Kidney (tissue), 13 donors: ENCODE measurements at regions not wholly inside any gene's neighbourhood (a gene's known extent, or its start where the extent isn't known, plus 50 kb on each side); places are given as distances from the start of the nearest gene placed in this dataset.

ENCODE experiments used
- DNase-seq, 5 donors: peaks; one replicate each; pipeline ENCODE4 v3.0.0-alpha.2; 2013 to 2020
- FAIRE-seq: peaks from 2 replicates; lab custom pipeline; 2012; peaks lifted over from hg19 to GRCh38; lab: Jason Lieb, UNC
- H3K27ac ChIP-seq, 2 donors: one replicate each; pipeline ENCODE4 v1.7.0; 2013; ENCODE audit warnings: low read depth in 2 of 2, low read length in 2 of 2, inconsistent platforms in 1 of 2
- H3K27me3 ChIP-seq: one replicate; pipeline ENCODE4 v1.7.1; 2013; ENCODE audit warnings: low read length, inconsistent platforms; ENCODE audit not compliant: control insufficient read depth, insufficient read depth
- H3K36me3 ChIP-seq, 3 donors: one replicate each; pipeline versions ENCODE4 v1.7.0 to v1.7.1; 2013; ENCODE audit warnings: low read length in 3 of 3, control low read depth in 1 of 3, inconsistent platforms in 1 of 3; ENCODE audit not compliant: insufficient read depth in 3 of 3, control insufficient read depth in 2 of 3
- H3K4me1 ChIP-seq, 3 donors: one replicate each; pipeline versions ENCODE4 v1.7.0 to v1.7.1; 2013; ENCODE audit warnings: low read length in 3 of 3, inconsistent platforms in 1 of 3, low read depth in 1 of 3; ENCODE audit not compliant: control insufficient read depth in 2 of 3, insufficient read depth in 2 of 3
- H3K4me3 ChIP-seq, 3 donors: one replicate each; pipeline versions ENCODE4 v1.7.0 to v1.8.1; 2013; ENCODE audit warnings: low read length in 3 of 3, control low read depth in 1 of 3, inconsistent platforms in 1 of 3
- H3K9ac ChIP-seq, 3 donors: one replicate each; pipeline versions ENCODE4 v1.7.0 to v1.7.1; 2013; ENCODE audit warnings: low read length in 3 of 3, control low read depth in 1 of 3, inconsistent platforms in 1 of 3
- H3K9me3 ChIP-seq, 3 donors: one replicate each; pipeline versions ENCODE4 v1.7.0 to v1.7.1; 2013; ENCODE audit warnings: low read length in 3 of 3, control low read depth in 1 of 3, inconsistent platforms in 1 of 3; ENCODE audit not compliant: control insufficient read depth in 2 of 3, insufficient read depth in 1 of 3
- CTCF ChIP-seq: IDR thresholded peaks from 3 replicates; pipeline ENCODE4 v1.5.1; 2012; ENCODE audit warnings: mild to moderate bottlenecking, moderate library complexity, borderline replicate concordance; ENCODE audit not compliant: insufficient read depth; ENCODE audit errors: extremely low read depth
- intact Hi-C: fragments of 100-400 bp; cut with DNase I; formaldehyde crosslinking; loops from one replicate; pipeline ENCODE4 v1.11.1; 2022
- donor health status: control.
- donor health status: control.
- donor health status: control.
- donor health status: control.
- donor health status: control.
- donor health status: DM: yes; HTN: yes; CAD: no.
- donor health status: Normal renal cell carcinoma (clear cell type).

- Histone ChIP-seq H3K27ac (no peak overlapping the region), H3K9me3 (no peaks in the 10 kb centered on the region), H3K4me1 (no peaks in the 10 kb centered on the region), H3K36me3 (no peaks in the 10 kb centered on the region), H3K27me3 (no peaks in the 10 kb centered on the region), H3K4me3 (no peak overlapping the region), H3K9ac (no peak overlapping the region)
- intact Hi-C loops, result no loop called here
- no peak for FAIRE-seq
- TF ChIP-seq CTCF, result no peak
- no peak for DNase-seq
Measured at GRCh38 chr9:23324511-23324910, 501.5 kb downstream of the ELAVL2 start.

GRCh38 chr9:23326597-23326996 lies 499.4 kb downstream of the ELAVL2 start:
- Histone ChIP-seq H3K9ac (no peak overlapping the region), H3K4me3 (no peak overlapping the region), H3K27ac (no peak overlapping the region), H3K9me3 (no peaks in the 10 kb centered on the region), H3K36me3 (no peaks in the 10 kb centered on the region), H3K27me3 (no peaks in the 10 kb centered on the region), H3K4me1 (no peaks in the 10 kb centered on the region)
- intact Hi-C loops, result loop anchor here (5.0 kb wide), 1 partner anchor 34 kb away; no protein-coding TSS in a partner anchor
- FAIRE-seq (no peak), DNase-seq (no peak)
- TF ChIP-seq CTCF, result no peak

- no peaks in the 10 kb centered on the region for H3K27me3 ChIP-seq
- H3K9ac ChIP-seq, result no peak overlapping the region
- TF ChIP-seq CTCF, result no peak
- H3K36me3 ChIP-seq, result no peaks in the 10 kb centered on the region
- no peak for FAIRE-seq
- H3K4me3 ChIP-seq, result no peak overlapping the region
- intact Hi-C loops, result no loop called here
- H3K9me3 ChIP-seq, result peaks cover 0 to 4% (median 0%) of the 10 kb centered on the region in 3 donors
- no peaks in the 10 kb centered on the region for H3K4me1 ChIP-seq
- no peak overlapping the region for H3K27ac ChIP-seq
- DNase-seq, result no peak
Measured at GRCh38 chr9:23341346-23341745, 484.7 kb downstream of the ELAVL2 start.

GRCh38 chr9:23342291-23342690 lies 483.7 kb downstream of the ELAVL2 start:
- no peaks in the 10 kb centered on the region for H3K27me3 ChIP-seq
- intact Hi-C loops, result no loop called here
- H3K4me3 ChIP-seq, result no peak overlapping the region
- peak in 1 of 5 donors; percentile 15 for DNase-seq
- H3K4me1 ChIP-seq, result no peaks in the 10 kb centered on the region
- H3K36me3 ChIP-seq, result no peaks in the 10 kb centered on the region
- no peak for FAIRE-seq
- no peak for TF ChIP-seq CTCF
- H3K9me3 ChIP-seq, result peaks cover 0 to 4% (median 0%) of the 10 kb centered on the region in 3 donors
- no peak overlapping the region for H3K9ac ChIP-seq
- H3K27ac ChIP-seq, result no peak overlapping the region
